Psoas muscle (tissue), 7 donors: ENCODE measurements at regions not wholly inside any gene's neighbourhood (a gene's known extent, or its start where the extent isn't known, plus 50 kb on each side); places are given as distances from the start of the nearest gene placed in this dataset.
A peak's percentile ranks its signal among the peaks of the same experiment; 100 is the strongest.

Source experiments
- ATAC-seq, 4 donors: fragments of 200-7000 bp; cut with Tn5 transposase; one replicate each; pipeline ENCODE4 v1.9.1; 2020; ENCODE audit warnings: moderate library complexity in 3 of 4, mild to moderate bottlenecking in 2 of 4
- DNase-seq, 2 donors: peaks; one replicate each; pipeline ENCODE4 v3.0.0-alpha.2; 2020
- H3K27ac ChIP-seq: fragments of 200-600 bp; one replicate; pipeline ENCODE4 v1.8.0; 2022
- H3K27me3 ChIP-seq, 3 donors: fragments of 200-600 bp in 1 of 3; one replicate each; pipeline versions ENCODE4 v1.6.1 to v1.8.0; 2013 to 2022; ENCODE audit warnings: low read length in 2 of 3, mild to moderate bottlenecking in 2 of 3, moderate library complexity in 1 of 3; ENCODE audit not compliant: insufficient read depth in 3 of 3
- H3K36me3 ChIP-seq, 2 donors: fragments of 200-600 bp in 1 of 2; one replicate each; pipeline versions ENCODE4 v1.6.1 to v1.8.0; 2013 to 2022; ENCODE audit warnings: low read depth in 1 of 2, mild to moderate bottlenecking in 1 of 2, moderate library complexity in 1 of 2; ENCODE audit not compliant: insufficient read depth in 1 of 2
- H3K4me1 ChIP-seq: fragments of 200-600 bp; one replicate; pipeline ENCODE4 v1.8.0; 2022
- H3K4me3 ChIP-seq: fragments of 200-600 bp; one replicate; pipeline ENCODE4 v1.8.0; 2022; ENCODE audit warnings: mild to moderate bottlenecking
- H3K9me3 ChIP-seq: fragments of 200-600 bp; one replicate; pipeline ENCODE4 v1.8.0; 2022
- WGBS, 3 donors: extraction: QIAGEN DNeasy Blood & Tissue Kit; methylation state at CpG; one replicate each; pipeline versions ENCODE4 v1.1.6 to v1.1.7; 2013; 5-methylcytosine and 5-hydroxymethylcytosine counted together
- intact Hi-C, 2 donors: fragments of 100-400 bp; cut with DNase I; formaldehyde crosslinking; loops; one replicate each; pipeline versions ENCODE4 v1.11.0 to v1.14.2; 2022
- TF ChIP-seq, protein P1 (sequence below): fragments of 200-600 bp; IDR thresholded peaks from one replicate; pipeline ENCODE4 v1.8.0; 2022; ENCODE audit warnings: antibody characterized with exemption
- donor health status: healthy with polysubstance abuse.
- donor health status: DM: no; HTN: no; CAD: no; lungs with moderate emphysema.
- donor health status: Bipolar disorder and iron deficiency.
- donor health status: healthy.
- donor health status: DM: yes; HTN: yes; CAD: no.
- donor health status: DM: no; HTN: no; CAD: no.
- donor health status: DM: yes; HTN: yes; CAD: no.

DNA sequence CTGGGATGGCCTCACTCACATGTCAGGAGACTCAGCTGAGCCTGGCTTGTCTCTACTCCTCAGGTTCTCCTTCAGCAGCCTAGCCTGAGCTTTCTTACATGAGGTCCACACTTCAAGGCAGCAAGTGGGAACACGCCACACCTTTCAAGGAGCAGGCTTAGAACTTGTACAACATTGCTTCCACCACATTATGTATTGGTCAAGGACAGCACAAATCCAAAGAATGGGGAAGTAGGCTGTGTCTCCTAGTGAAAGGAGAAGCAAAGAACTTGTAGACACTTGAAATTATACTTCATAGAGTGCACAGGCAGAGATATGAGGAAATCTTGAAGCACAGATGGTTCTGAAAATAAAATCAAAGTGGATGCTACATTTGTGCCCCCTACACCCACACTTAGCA, 120.9 kb upstream of the NOCT start:
- Histone ChIP-seq H3K27me3 (no peaks in the 10 kb centered on the region), H3K9me3 (no peaks in the 10 kb centered on the region), H3K4me3 (no peak overlapping the region), H3K27ac (no peak overlapping the region), H3K36me3 (no peaks in the 10 kb centered on the region), H3K4me1 (peaks cover 39% of the 10 kb centered on the region)
- no peak for DNase-seq
- ATAC-seq = no peak
- WGBS, 3 donors = 94 to 98% (median 97%) methylated on average over 1 of the region's 1 CpG
- TF ChIP-seq, protein P1, sequence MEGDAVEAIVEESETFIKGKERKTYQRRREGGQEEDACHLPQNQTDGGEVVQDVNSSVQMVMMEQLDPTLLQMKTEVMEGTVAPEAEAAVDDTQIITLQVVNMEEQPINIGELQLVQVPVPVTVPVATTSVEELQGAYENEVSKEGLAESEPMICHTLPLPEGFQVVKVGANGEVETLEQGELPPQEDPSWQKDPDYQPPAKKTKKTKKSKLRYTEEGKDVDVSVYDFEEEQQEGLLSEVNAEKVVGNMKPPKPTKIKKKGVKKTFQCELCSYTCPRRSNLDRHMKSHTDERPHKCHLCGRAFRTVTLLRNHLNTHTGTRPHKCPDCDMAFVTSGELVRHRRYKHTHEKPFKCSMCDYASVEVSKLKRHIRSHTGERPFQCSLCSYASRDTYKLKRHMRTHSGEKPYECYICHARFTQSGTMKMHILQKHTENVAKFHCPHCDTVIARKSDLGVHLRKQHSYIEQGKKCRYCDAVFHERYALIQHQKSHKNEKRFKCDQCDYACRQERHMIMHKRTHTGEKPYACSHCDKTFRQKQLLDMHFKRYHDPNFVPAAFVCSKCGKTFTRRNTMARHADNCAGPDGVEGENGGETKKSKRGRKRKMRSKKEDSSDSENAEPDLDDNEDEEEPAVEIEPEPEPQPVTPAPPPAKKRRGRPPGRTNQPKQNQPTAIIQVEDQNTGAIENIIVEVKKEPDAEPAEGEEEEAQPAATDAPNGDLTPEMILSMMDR = no peak
- intact Hi-C loops = no loop called here

DNA sequence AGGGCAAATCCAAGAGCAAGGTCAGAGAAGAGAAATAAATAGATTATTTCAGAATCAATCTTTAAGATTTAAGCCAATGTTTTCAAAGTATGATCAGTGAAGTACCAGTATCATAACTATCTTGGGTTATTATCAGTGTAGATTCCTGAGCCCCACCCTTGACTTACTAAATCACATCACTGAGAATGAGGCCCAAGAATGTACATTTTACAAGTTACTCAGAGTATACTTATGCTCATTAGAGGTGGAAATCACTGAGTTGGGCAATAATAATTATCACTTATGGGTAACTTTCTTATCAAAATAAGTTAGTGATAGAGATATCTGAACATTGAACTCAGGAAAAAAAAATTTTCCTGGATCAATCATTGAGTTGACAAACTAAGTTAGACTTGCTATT, 121.6 kb upstream of the NOCT start:
- Histone ChIP-seq H3K36me3 (no peaks in the 10 kb centered on the region), H3K9me3 (no peaks in the 10 kb centered on the region), H3K4me1 (peaks cover 38% of the 10 kb centered on the region), H3K27me3 (no peaks in the 10 kb centered on the region), H3K27ac (no peak overlapping the region), H3K4me3 (no peak overlapping the region)
- ATAC-seq (no peak), DNase-seq (no peak)
- intact Hi-C loops = no loop called here
- TF ChIP-seq, protein P1 = no peak

DNA sequence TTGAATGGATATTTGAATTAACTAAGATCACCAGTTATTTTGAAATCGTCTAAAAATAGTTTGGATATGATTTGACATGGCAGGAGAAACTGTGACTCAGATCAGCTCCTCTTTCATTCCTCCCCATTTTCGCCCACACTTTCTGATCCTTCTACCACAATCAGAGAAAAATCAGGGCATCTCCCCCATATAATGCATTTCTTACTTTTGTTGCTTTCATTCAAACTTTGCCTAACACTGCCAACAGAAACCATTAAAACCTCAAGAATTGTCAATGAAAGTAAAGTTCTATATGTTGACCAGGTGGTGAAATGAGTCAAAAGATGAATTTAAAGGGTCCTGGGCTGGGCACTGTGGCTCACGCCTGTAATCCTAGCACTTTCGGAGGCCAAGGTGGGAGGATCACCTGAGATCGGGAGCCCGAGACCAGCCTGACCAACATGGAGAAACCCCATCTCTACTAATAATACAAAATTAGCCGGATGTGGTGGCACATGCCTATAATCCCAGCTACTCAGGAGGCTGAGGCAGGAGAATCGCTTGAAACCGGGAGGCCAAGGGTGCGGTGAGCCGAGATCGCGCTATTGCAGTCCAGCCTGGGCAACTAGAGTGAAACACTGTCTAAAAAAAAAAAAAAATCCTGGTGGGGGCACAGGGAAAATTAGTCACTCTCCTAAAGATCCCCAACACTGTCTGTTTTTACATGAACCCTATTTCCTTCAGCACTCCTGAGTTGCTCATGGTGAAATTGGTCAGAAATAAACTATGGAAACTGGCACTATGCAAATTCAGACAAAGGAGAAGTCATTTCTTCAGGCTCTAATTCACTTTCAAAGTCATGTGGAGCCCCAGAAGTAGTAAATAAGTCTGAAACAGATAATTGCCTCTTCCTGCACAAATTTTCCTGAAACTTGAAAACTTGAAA, 122.8 kb upstream of the NOCT start:
- intact Hi-C loops = no loop called here
- no peaks in the 10 kb centered on the region for H3K9me3 ChIP-seq
- no peaks in the 10 kb centered on the region for H3K27me3 ChIP-seq
- ATAC-seq (peak in 3 of 4 donors; percentile 58 to 85 (median 74)), DNase-seq (no peak)
- TF ChIP-seq, protein P1 = no peak
- WGBS, 3 donors = 88 to 91% (median 89%) methylated on average over 13 of the region's 13 CpGs
- H3K36me3 ChIP-seq = no peaks in the 10 kb centered on the region
- H3K27ac ChIP-seq = no peak overlapping the region
- H3K4me1 ChIP-seq = peaks cover 26% of the 10 kb centered on the region
- no peak overlapping the region for H3K4me3 ChIP-seq

DNA sequence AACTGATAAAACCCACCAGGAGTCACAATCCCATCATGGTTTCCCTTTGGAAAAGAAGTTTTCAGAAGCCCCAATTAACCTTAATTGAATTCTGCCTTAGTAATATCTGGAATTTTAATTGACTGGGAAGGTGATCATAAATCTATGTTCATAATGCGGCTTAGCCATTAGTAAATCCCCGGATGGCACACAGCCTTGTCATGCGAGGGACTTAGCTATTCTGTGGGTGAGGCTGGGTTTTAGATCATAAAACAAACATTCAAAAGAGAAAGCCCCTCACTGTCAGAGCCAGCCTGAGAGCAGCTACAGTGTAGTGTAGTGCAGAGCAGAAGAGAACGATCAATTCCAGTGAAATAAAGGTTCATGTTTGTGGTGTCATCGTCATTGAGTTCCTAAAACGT, 124.0 kb upstream of the NOCT start:
- Histone ChIP-seq H3K27ac (peak overlapping the region; percentile 37), H3K27me3 (no peaks in the 10 kb centered on the region), H3K4me1 (peaks cover 21% of the 10 kb centered on the region), H3K4me3 (peak overlapping the region; percentile 0), H3K9me3 (no peaks in the 10 kb centered on the region), H3K36me3 (no peaks in the 10 kb centered on the region)
- intact Hi-C loops = no loop called here
- peak in 3 of 4 donors; percentile 15 to 68 (median 45) for ATAC-seq
- WGBS, 3 donors = 31 to 45% (median 36%) methylated on average over 6 of the region's 6 CpGs
- TF ChIP-seq, protein P1 = no peak
- DNase-seq = no peak
